GM23338 (cell line): ENCODE measurements at regions not wholly inside any gene's neighbourhood (a gene's known extent, or its start where the extent isn't known, plus 50 kb on each side); places are given as distances from the start of the nearest gene placed in this dataset.

Source experiments
- CREB1 ChIP-seq: fragments of 250-450 bp; sonication (Bioruptor Pico); IDR thresholded peaks from 2 replicates; pipeline ENCODE4 v1.5.0; 2020; ENCODE audit warnings: low read depth, mild to moderate bottlenecking, moderate library complexity
- CTCF ChIP-seq, 2 experiments: fragments of 200-600 bp in 1 of 2; sonication (generic) in 1 of 2; conservative IDR thresholded peaks; 2 replicates each; pipeline versions ENCODE4 v1.5.1 to v1.6.1; 2016 to 2017; ENCODE audit warnings: antibody characterized with exemption in 2 of 2, low read depth in 2 of 2, mild to moderate bottlenecking in 2 of 2, moderate library complexity in 1 of 2
- ETS1 ChIP-seq: IDR thresholded peaks from 2 replicates; pipeline ENCODE4 v1.6.1; 2016; ENCODE audit warnings: antibody characterized with exemption
- EZH2 ChIP-seq: fragments of 200-600 bp; sonication (generic); IDR thresholded peaks from one replicate; pipeline ENCODE4 v1.8.0; 2017; ENCODE audit warnings: antibody characterized with exemption, mild to moderate bottlenecking, low read depth; ENCODE audit not compliant: unreplicated experiment
- EZH2phosphoT487 ChIP-seq: fragments of 200-600 bp; sonication (generic); IDR thresholded peaks from one replicate; pipeline ENCODE4 v1.8.1; 2018; ENCODE audit warnings: antibody characterized with exemption; ENCODE audit not compliant: unreplicated experiment
- JUNB ChIP-seq: IDR thresholded peaks from one replicate; pipeline ENCODE4 v1.6.1; 2016; ENCODE audit warnings: antibody characterized with exemption; ENCODE audit not compliant: unreplicated experiment
- POLR2AphosphoS5 ChIP-seq: IDR thresholded peaks from 2 replicates; pipeline ENCODE4 v1.6.1; 2016; ENCODE audit warnings: antibody characterized with exemption, low read depth
- REST ChIP-seq: IDR thresholded peaks from one replicate; pipeline ENCODE4 v1.6.1; 2018; ENCODE audit warnings: antibody characterized with exemption; ENCODE audit not compliant: unreplicated experiment
- ZNF462 ChIP-seq: fragments of 250-450 bp; sonication (Bioruptor Pico); IDR thresholded peaks from 2 replicates; pipeline ENCODE4 v1.5.0; 2020; ENCODE audit warnings: mild to moderate bottlenecking, moderate library complexity

- no peak for TF ChIP-seq EZH2
- TF ChIP-seq CTCF (conservative IDR thresholded peaks at IDR 0.05; ENCODE audit: low read depth in 2 of 2), result no peak
- no peak for TF ChIP-seq ETS1
- no peak for TF ChIP-seq REST
- TF ChIP-seq POLR2AphosphoS5, result no peak
- TF ChIP-seq ZNF462, result no peak
- no peak for TF ChIP-seq EZH2phosphoT487
- no peak for TF ChIP-seq CREB1
- TF ChIP-seq JUNB, result no peak
Measured at GRCh38 chr2:236960531-236960930, 125.2 kb upstream of the COPS8 start.
